A549 (cell line): ENCODE measurements at regions not wholly inside any gene's neighbourhood (a gene's known extent, or its start where the extent isn't known, plus 50 kb on each side); places are given as distances from the start of the nearest gene placed in this dataset.

Experiments used
- ATAC-seq, 2 experiments: fragments of 200-7000 bp in 1 of 2; fragments of >200 bp in 1 of 2; cut with Nextera tagmentation in 1 of 2; cut with Tn5 transposase in 1 of 2; 3 replicates each; pipeline versions ENCODE4 v1.8.0 to v1.9.1; 2018 to 2020; ENCODE audit warnings: mild to moderate bottlenecking in 1 of 2, moderate library complexity in 1 of 2
- CTCF ChIA-PET: fragments of 300-600 bp; sonication (Branson Sonifier 250); formaldehyde crosslinking; extraction: SDS; loops from one replicate; lab custom pipeline; 2021; ENCODE audit warnings: antibody characterized with exemption, inconsistent platforms; lab: Yijun Ruan, JAX
- POLR2A ChIA-PET: fragments of 350-600 bp; formaldehyde crosslinking; extraction: SDS; loops from one replicate; lab custom pipeline; 2021; ENCODE audit warnings: antibody characterized with exemption, inconsistent platforms; lab: Yijun Ruan, JAX
- DNase-seq, 2 experiments: peaks; one replicate each; pipeline versions ENCODE4 v3.0.0 to v3.0.0-alpha.2; 2011 to 2016; ENCODE audit warnings: low read depth in 1 of 2, low spot score in 1 of 2
- FAIRE-seq: peaks from 2 replicates; lab custom pipeline; 2011; peaks lifted over from hg19 to GRCh38; lab: Jason Lieb, UNC
- H3K27ac ChIP-seq, 2 experiments: fragments of >200 bp; sonication (Bioruptor Twin); formaldehyde crosslinking; 3 replicates each; pipeline ENCODE4 v1.5.1; 2016 to 2017
- H3K4me1 ChIP-seq: fragments of >200 bp; sonication (Bioruptor Twin); formaldehyde crosslinking; 3 replicates; pipeline ENCODE4 v1.6.1; 2016
- H3K4me2 ChIP-seq: fragments of >200 bp; sonication (Bioruptor Twin); formaldehyde crosslinking; 3 replicates; pipeline ENCODE4 v1.6.1; 2016
- H3K4me3 ChIP-seq: fragments of >200 bp; sonication (Bioruptor Twin); formaldehyde crosslinking; 3 replicates; pipeline ENCODE4 v1.5.1; 2016
- H3K9me3 ChIP-seq: fragments of >200 bp; sonication (Bioruptor Twin); formaldehyde crosslinking; 3 replicates; pipeline ENCODE4 v1.6.1; 2016
- CBX2 ChIP-seq: fragments of 200-600 bp; sonication (generic); IDR thresholded peaks from 2 replicates; pipeline ENCODE4 v1.6.1; 2016; ENCODE audit warnings: low read depth, mild to moderate bottlenecking, borderline replicate concordance
- CEBPB ChIP-seq, 2 experiments: fragments of >200 bp in 1 of 2; sonication (Bioruptor Twin) in 1 of 2; formaldehyde crosslinking in 1 of 2; IDR thresholded peaks; 2 replicates each; pipeline ENCODE4 v1.6.1; 2012 to 2016
- CTCF ChIP-seq: fragments of >200 bp; sonication (Bioruptor Twin); formaldehyde crosslinking; IDR thresholded peaks from 3 replicates; pipeline ENCODE4 v1.5.1; 2016
- EP300 ChIP-seq, 2 experiments: fragments of >200 bp; sonication (Bioruptor Twin); formaldehyde crosslinking; IDR thresholded peaks; 2 replicates in 1 of 2; 3 replicates in 1 of 2; pipeline ENCODE4 v1.6.1; 2016 to 2017
- GATA3 ChIP-seq: IDR thresholded peaks from 2 replicates; pipeline ENCODE4 v1.6.1; 2012; ENCODE audit warnings: borderline replicate concordance
- HDAC2 ChIP-seq: fragments of 200-600 bp; sonication (generic); IDR thresholded peaks from 2 replicates; pipeline ENCODE4 v1.6.1; 2016
- HOXA7 ChIP-seq: fragments of 250-450 bp; sonication (Bioruptor Pico); IDR thresholded peaks from 2 replicates; pipeline ENCODE4 v1.5.0; 2020; ENCODE audit warnings: mild to moderate bottlenecking, moderate library complexity
- HOXB13 ChIP-seq: fragments of 250-450 bp; sonication (Bioruptor Pico); IDR thresholded peaks from 2 replicates; pipeline ENCODE4 v1.5.0; 2020; ENCODE audit warnings: low read depth, mild to moderate bottlenecking, moderate library complexity
- JUNB ChIP-seq: fragments of >200 bp; sonication (Bioruptor Twin); formaldehyde crosslinking; IDR thresholded peaks from 2 replicates; pipeline ENCODE4 v1.6.1; 2016
- KDM1A ChIP-seq: fragments of 200-600 bp; sonication (generic); IDR thresholded peaks from 2 replicates; pipeline ENCODE4 v1.6.1; 2016; ENCODE audit warnings: low read depth, mild to moderate bottlenecking
- KDM5A ChIP-seq: fragments of 200-600 bp; sonication (generic); IDR thresholded peaks from 2 replicates; pipeline ENCODE4 v1.6.1; 2016; ENCODE audit warnings: antibody characterized with exemption, mild to moderate bottlenecking
- MAFK ChIP-seq: fragments of 450-650 bp; IDR thresholded peaks from 2 replicates; pipeline ENCODE4 v1.6.1; 2014; ENCODE audit not compliant: partially characterized antibody
- MAZ ChIP-seq: fragments of 150-350 bp; IDR thresholded peaks from 2 replicates; pipeline ENCODE4 v1.6.1; 2014; ENCODE audit warnings: antibody characterized with exemption, low read depth, low read length, borderline replicate concordance
- NFE2L2 ChIP-seq: fragments of 150-350 bp; conservative IDR thresholded peaks from 2 replicates; pipeline ENCODE4 v1.6.1; 2014; ENCODE audit warnings: low read length
- POLR2AphosphoS2 ChIP-seq: conservative IDR thresholded peaks from 2 replicates; pipeline ENCODE4 v1.6.1; 2012; ENCODE audit warnings: low read length, improper control_type of control experiment, inconsistent platforms
- RAD21 ChIP-seq, 2 experiments: fragments of >200 bp in 1 of 2; sonication (Bioruptor Twin) in 1 of 2; formaldehyde crosslinking in 1 of 2; IDR thresholded peaks in 1 of 2; conservative IDR thresholded peaks in 1 of 2; 2 replicates in 1 of 2; 3 replicates in 1 of 2; pipeline ENCODE4 v1.6.1; 2012 to 2018; ENCODE audit warnings: inconsistent platforms in 1 of 2
- RARB ChIP-seq: fragments of 250-450 bp; sonication (Bioruptor Pico); IDR thresholded peaks from 2 replicates; pipeline ENCODE4 v1.8.0; 2021; ENCODE audit warnings: mild to moderate bottlenecking, moderate library complexity
- RFX5 ChIP-seq: fragments of 450-650 bp; IDR thresholded peaks from 2 replicates; pipeline ENCODE4 v1.7.1; 2014; ENCODE audit warnings: antibody characterized with exemption, mild to moderate bottlenecking, moderate library complexity
- RNF2 ChIP-seq: fragments of 200-600 bp; sonication (generic); IDR thresholded peaks from 2 replicates; pipeline ENCODE4 v1.6.1; 2016; ENCODE audit warnings: low read depth, mild to moderate bottlenecking, antibody characterized with exemption, moderate library complexity, borderline replicate concordance
- SMC3 ChIP-seq: fragments of >200 bp; sonication (Bioruptor Twin); formaldehyde crosslinking; IDR thresholded peaks from 3 replicates; pipeline ENCODE4 v1.6.1; 2018; ENCODE audit warnings: inconsistent platforms
- ZNF302 ChIP-seq: fragments of 250-450 bp; sonication (Bioruptor Pico); IDR thresholded peaks from 2 replicates; pipeline ENCODE4 v1.9.0; 2021; ENCODE audit warnings: inconsistent platforms, mild to moderate bottlenecking, moderate library complexity
- WGBS: methylation state at CpG from one replicate; pipeline ENCODE4 v1.1.6; 2017; ENCODE audit errors: missing lambda C conversion rate; 5-methylcytosine and 5-hydroxymethylcytosine counted together
- TF ChIP-seq, protein P1 (sequence below): fragments of >200 bp; sonication (Bioruptor Twin); formaldehyde crosslinking; IDR thresholded peaks from 2 replicates; pipeline ENCODE4 v1.6.1; 2016
- TF ChIP-seq, protein P2 (sequence below): IDR thresholded peaks from 2 replicates; pipeline ENCODE4 v1.6.1; 2012
- TF ChIP-seq, protein P3 (sequence below): fragments of >200 bp; sonication (Bioruptor Twin); formaldehyde crosslinking; IDR thresholded peaks from 3 replicates; pipeline ENCODE4 v1.6.1; 2016
- TF ChIP-seq, protein P4 (sequence below): fragments of 250-450 bp; sonication (Bioruptor Pico); IDR thresholded peaks from 2 replicates; pipeline ENCODE4 v1.5.0; 2021; ENCODE audit warnings: mild to moderate bottlenecking, moderate library complexity, borderline replicate concordance

DNA sequence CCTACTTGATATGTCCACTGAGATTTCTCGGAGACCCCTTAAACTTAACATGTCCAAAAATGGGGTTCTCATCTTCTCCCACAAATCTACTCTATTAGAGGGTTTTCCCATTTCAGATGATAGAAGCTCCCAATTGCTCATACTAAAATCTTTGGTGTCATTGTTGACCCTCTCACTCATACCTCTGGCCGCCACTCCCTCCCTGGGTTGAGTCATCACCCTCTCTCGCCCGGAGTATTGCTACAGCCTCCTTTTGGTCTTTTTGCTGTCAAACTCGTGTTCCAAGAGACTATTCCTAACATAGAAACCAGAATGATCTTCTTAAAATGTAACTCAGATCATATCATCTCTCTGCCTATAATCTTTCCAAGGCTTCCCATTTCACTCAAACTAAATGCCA lies 91.0 kb upstream of the GNAQ start:
- no peak for TF ChIP-seq CBX2
- ChIA-PET POLR2A (no interaction called here), CTCF (interaction anchor here (2.3 to 3.5 kb wide), 3 partner anchors 88 to 689 kb away, joined by 10 to 13 read pairs (median 12); no protein-coding TSS in a partner anchor)
- H3K4me1 ChIP-seq, result no peaks in the 10 kb centered on the region
- 49% methylated on average over 5 of the region's 5 CpGs for WGBS
- H3K27ac ChIP-seq, result no peak overlapping the region
- DNase-seq (no peak), FAIRE-seq (no peak), ATAC-seq (no peak)
- no peaks in the 10 kb centered on the region for H3K9me3 ChIP-seq
- no peak overlapping the region for H3K4me2 ChIP-seq
- no peak overlapping the region for H3K4me3 ChIP-seq

DNA sequence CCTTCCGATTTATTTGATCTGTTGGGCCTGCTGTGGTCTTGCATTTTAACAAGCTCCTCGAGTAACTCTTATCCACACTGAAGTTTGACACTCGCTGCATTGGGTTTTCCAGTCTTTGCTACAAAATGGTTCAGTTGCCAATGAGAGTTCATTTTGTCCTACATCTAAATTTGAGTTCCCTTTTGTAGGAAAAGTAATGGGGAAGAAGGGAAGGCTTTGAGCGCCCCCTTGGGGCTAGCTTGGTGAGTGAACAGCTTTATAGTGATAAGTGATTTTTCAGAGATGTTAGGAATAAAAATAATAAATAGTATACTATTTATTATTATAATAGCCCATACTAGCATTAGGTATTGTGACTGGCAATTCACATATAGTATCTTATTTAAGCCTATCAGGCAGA lies 89.9 kb upstream of the GNAQ start:
- Histone ChIP-seq H3K9me3 (no peaks in the 10 kb centered on the region), H3K27ac (no peak overlapping the region), H3K4me1 (no peaks in the 10 kb centered on the region), H3K4me3 (no peak overlapping the region)
- peak in 1 of 2 experiments; percentile 74; a peak in 3 of 6 replicates for ATAC-seq
- CTCF ChIA-PET, result interaction anchor here (0.6 to 3.5 kb wide), 12 partner anchors 9 to 1248 kb away, joined by 3 to 15 read pairs (median 4); no protein-coding TSS in a partner anchor
- peak; percentile 21 to 55 for DNase-seq
- TF ChIP-seq CTCF, result peak; percentile 69
- no peak for TF ChIP-seq NFE2L2
- TF ChIP-seq, protein P1, sequence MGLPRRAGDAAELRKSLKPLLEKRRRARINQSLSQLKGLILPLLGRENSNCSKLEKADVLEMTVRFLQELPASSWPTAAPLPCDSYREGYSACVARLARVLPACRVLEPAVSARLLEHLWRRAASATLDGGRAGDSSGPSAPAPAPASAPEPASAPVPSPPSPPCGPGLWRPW, result no peak
- no peak for TF ChIP-seq MAFK
- TF ChIP-seq HOXB13, result no peak
- TF ChIP-seq KDM5A, result no peak
- TF ChIP-seq, protein P2, sequence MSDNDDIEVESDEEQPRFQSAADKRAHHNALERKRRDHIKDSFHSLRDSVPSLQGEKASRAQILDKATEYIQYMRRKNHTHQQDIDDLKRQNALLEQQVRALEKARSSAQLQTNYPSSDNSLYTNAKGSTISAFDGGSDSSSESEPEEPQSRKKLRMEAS, result no peak
- TF ChIP-seq RNF2, result no peak
- no peak for TF ChIP-seq GATA3
- TF ChIP-seq, protein P3, sequence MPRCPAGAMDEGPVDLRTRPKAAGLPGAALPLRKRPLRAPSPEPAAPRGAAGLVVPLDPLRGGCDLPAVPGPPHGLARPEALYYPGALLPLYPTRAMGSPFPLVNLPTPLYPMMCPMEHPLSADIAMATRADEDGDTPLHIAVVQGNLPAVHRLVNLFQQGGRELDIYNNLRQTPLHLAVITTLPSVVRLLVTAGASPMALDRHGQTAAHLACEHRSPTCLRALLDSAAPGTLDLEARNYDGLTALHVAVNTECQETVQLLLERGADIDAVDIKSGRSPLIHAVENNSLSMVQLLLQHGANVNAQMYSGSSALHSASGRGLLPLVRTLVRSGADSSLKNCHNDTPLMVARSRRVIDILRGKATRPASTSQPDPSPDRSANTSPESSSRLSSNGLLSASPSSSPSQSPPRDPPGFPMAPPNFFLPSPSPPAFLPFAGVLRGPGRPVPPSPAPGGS, result no peak
- TF ChIP-seq, protein P4, sequence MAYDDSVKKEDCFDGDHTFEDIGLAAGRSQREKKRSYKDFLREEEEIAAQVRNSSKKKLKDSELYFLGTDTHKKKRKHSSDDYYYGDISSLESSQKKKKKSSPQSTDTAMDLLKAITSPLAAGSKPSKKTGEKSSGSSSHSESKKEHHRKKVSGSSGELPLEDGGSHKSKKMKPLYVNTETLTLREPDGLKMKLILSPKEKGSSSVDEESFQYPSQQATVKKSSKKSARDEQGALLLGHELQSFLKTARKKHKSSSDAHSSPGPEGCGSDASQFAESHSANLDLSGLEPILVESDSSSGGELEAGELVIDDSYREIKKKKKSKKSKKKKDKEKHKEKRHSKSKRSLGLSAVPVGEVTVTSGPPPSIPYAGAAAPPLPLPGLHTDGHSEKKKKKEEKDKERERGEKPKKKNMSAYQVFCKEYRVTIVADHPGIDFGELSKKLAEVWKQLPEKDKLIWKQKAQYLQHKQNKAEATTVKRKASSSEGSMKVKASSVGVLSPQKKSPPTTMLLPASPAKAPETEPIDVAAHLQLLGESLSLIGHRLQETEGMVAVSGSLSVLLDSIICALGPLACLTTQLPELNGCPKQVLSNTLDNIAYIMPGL, result no peak
- no peak for TF ChIP-seq CEBPB (IDR thresholded peaks at IDR 0.05)
- TF ChIP-seq SMC3, result peak; percentile 55
- TF ChIP-seq EP300 (IDR thresholded peaks at IDR 0.05), result no peak
- TF ChIP-seq RAD21 (conservative IDR thresholded peaks at IDR 0.05 in 1 of 2, IDR thresholded peaks at IDR 0.05 in 1 of 2), result peak; percentile 74 to 76
- TF ChIP-seq, all 56 proteins: peak for 3
- no peak for FAIRE-seq
- H3K4me2 ChIP-seq, result no peak overlapping the region
- WGBS, result 32% methylated on average over 4 of the region's 4 CpGs
- POLR2A ChIA-PET, result no interaction called here

DNA sequence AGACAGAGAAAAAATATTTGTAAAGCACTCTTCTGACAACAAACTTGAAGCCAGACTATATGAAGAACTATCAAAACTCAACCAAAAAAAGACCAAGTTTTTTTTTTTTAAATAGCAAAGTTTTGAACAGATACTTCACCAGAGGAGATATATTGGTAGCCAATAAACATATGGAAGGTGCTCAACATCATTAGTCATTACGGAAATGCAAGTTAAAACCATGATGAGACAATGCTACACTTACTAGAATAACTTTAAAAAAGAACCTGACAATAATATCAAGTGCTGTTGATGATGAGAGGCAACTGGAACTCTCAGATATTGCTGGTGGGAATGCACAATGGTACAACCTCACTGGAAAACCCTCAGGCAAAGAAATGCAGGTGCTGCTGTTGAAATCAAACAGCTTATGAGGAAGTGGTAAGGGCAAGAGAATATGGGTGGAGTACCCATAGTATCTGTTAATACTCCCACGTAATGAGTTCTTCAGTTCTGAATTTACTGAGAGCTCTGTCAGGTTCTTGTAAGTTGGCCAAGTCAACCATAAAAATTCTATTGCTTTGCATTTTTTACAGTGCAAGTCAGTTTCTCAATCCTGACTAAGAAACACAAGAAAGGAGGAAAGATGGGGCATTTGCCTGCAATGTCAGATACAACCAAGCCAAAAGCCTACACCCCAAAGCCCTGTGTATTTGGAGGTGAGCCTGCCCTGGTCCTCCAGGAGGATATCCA lies 87.3 kb upstream of the GNAQ start:
- POLR2A ChIA-PET, result no interaction called here
- CTCF ChIA-PET, result interaction anchor here (1.3 kb wide), 1 partner anchor 662 kb away, joined by 4 read pairs; no protein-coding TSS in a partner anchor
- Histone ChIP-seq H3K9me3 (no peaks in the 10 kb centered on the region), H3K4me3 (no peak overlapping the region), H3K27ac (no peak overlapping the region), H3K4me1 (no peaks in the 10 kb centered on the region), H3K4me2 (no peak overlapping the region)
- no peak; a peak in 1 of 6 replicates for ATAC-seq
- no peak for DNase-seq
- 49% methylated on average over 2 of the region's 2 CpGs for WGBS
- no peak for FAIRE-seq
- TF ChIP-seq RFX5 (no peak), MAFK (no peak), POLR2AphosphoS2 (no peak), JUNB (no peak), HOXB13 (no peak), MAZ (no peak), HDAC2 (no peak), HOXA7 (CRISPR knock-in tag) (no peak), RARB (no peak), KDM1A (no peak), NFE2L2 (no peak), ZNF302 (no peak)
- TF ChIP-seq, protein P3, result no peak
